HepG2 (cell line): ENCODE measurements at regions not wholly inside any gene's neighbourhood (a gene's known extent, or its start where the extent isn't known, plus 50 kb on each side); places are given as distances from the start of the nearest gene placed in this dataset.

Experiments
- FOXK1 ChIP-seq: sonication (generic); formaldehyde crosslinking; IDR thresholded peaks from 2 replicates; pipeline ENCODE4 v1.4.0; 2020; ENCODE audit warnings: low read depth, missing genetic modification reagents, borderline replicate concordance
- FOXO1 ChIP-seq: sonication (generic); formaldehyde crosslinking; IDR thresholded peaks from 2 replicates; pipeline ENCODE4 v1.4.0; 2020; ENCODE audit warnings: missing genetic modification reagents
- NFKB2 ChIP-seq: sonication (generic); formaldehyde crosslinking; IDR thresholded peaks from 2 replicates; pipeline ENCODE4 v1.4.0; 2020; ENCODE audit warnings: missing genetic modification reagents, borderline replicate concordance
- THAP11 ChIP-seq: IDR thresholded peaks from 2 replicates; pipeline ENCODE4 v1.6.1; 2016; ENCODE audit warnings: missing biosample characterization, missing genetic modification reagents
- TF ChIP-seq, protein P1 (sequence below), 2 experiments: IDR thresholded peaks; 2 replicates each; pipeline ENCODE4 v1.6.1; 2011 to 2012; ENCODE audit warnings: low read length in 2 of 2, borderline replicate concordance in 1 of 2, low read depth in 1 of 2, mild to moderate bottlenecking in 1 of 2, moderate library complexity in 1 of 2
- TF ChIP-seq, protein P2 (sequence below): sonication (generic); formaldehyde crosslinking; conservative IDR thresholded peaks from 2 replicates; pipeline ENCODE4 v1.4.0; 2020; ENCODE audit warnings: mild to moderate bottlenecking, missing genetic modification reagents, moderate library complexity
- TF ChIP-seq, protein P3 (sequence below): sonication (generic); formaldehyde crosslinking; IDR thresholded peaks from 2 replicates; pipeline ENCODE4 v1.5.1; 2020; ENCODE audit warnings: mild to moderate bottlenecking, missing genetic modification reagents, borderline replicate concordance
- TF ChIP-seq, protein P4 (sequence below): sonication (generic); formaldehyde crosslinking; IDR thresholded peaks from 2 replicates; pipeline ENCODE4 v1.4.0; 2020; ENCODE audit warnings: missing genetic modification reagents
- TF ChIP-seq, protein P5 (sequence below): IDR thresholded peaks from 2 replicates; pipeline ENCODE4 v1.6.1; 2012; ENCODE audit warnings: low read length, improper control_type of control experiment

DNA sequence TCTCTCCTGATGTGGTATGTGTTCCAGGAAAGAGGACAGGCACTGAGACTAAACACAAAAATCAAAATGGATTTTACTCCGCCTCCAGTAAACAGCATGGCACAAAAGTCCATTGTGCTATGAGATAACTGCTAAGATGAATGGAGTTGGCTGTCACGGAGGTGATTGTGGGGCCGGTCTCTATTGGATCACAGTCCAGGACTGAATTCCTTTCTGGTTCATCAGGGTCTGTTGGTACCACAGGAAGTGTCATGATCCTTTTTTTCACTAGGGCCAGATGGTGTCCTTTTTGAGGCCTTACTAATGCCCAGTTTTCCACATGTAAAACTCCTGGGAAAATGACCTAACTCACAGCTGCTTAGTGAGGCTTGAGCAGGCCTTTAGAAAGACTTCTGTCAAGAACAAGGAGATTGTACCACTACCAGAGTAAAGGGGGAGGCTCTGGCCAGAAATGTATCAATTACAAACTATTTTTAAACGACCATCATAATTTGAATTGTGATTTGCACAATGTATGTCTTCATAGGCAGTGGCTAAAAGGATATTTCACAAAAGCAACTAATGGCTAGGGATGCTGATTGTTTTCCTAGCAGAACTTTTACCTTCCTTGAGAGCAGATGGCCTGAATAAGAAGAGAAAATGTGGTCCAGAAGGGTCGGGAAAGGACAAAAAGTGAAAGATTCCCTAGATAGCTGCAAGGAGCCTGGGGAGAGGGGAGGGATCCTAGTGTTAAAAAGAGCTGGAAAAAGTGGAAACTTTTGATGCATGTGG, 192.2 kb upstream of the POU3F2 start (continued):
- TF ChIP-seq, protein P1, sequence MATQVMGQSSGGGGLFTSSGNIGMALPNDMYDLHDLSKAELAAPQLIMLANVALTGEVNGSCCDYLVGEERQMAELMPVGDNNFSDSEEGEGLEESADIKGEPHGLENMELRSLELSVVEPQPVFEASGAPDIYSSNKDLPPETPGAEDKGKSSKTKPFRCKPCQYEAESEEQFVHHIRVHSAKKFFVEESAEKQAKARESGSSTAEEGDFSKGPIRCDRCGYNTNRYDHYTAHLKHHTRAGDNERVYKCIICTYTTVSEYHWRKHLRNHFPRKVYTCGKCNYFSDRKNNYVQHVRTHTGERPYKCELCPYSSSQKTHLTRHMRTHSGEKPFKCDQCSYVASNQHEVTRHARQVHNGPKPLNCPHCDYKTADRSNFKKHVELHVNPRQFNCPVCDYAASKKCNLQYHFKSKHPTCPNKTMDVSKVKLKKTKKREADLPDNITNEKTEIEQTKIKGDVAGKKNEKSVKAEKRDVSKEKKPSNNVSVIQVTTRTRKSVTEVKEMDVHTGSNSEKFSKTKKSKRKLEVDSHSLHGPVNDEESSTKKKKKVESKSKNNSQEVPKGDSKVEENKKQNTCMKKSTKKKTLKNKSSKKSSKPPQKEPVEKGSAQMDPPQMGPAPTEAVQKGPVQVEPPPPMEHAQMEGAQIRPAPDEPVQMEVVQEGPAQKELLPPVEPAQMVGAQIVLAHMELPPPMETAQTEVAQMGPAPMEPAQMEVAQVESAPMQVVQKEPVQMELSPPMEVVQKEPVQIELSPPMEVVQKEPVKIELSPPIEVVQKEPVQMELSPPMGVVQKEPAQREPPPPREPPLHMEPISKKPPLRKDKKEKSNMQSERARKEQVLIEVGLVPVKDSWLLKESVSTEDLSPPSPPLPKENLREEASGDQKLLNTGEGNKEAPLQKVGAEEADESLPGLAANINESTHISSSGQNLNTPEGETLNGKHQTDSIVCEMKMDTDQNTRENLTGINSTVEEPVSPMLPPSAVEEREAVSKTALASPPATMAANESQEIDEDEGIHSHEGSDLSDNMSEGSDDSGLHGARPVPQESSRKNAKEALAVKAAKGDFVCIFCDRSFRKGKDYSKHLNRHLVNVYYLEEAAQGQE (IDR thresholded peaks at IDR 0.05; ENCODE audit: borderline replicate concordance in 1 of 2, low read depth in 1 of 2, low read length in 2 of 2): 0 out of 4 replicates have a peak, but pooled peaks of 1 of the 2 experiments have one; percentile 9
- TF ChIP-seq, protein P2, sequence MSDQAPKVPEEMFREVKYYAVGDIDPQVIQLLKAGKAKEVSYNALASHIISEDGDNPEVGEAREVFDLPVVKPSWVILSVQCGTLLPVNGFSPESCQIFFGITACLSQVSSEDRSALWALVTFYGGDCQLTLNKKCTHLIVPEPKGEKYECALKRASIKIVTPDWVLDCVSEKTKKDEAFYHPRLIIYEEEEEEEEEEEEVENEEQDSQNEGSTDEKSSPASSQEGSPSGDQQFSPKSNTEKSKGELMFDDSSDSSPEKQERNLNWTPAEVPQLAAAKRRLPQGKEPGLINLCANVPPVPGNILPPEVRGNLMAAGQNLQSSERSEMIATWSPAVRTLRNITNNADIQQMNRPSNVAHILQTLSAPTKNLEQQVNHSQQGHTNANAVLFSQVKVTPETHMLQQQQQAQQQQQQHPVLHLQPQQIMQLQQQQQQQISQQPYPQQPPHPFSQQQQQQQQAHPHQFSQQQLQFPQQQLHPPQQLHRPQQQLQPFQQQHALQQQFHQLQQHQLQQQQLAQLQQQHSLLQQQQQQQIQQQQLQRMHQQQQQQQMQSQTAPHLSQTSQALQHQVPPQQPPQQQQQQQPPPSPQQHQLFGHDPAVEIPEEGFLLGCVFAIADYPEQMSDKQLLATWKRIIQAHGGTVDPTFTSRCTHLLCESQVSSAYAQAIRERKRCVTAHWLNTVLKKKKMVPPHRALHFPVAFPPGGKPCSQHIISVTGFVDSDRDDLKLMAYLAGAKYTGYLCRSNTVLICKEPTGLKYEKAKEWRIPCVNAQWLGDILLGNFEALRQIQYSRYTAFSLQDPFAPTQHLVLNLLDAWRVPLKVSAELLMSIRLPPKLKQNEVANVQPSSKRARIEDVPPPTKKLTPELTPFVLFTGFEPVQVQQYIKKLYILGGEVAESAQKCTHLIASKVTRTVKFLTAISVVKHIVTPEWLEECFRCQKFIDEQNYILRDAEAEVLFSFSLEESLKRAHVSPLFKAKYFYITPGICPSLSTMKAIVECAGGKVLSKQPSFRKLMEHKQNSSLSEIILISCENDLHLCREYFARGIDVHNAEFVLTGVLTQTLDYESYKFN: peak; percentile 64
- TF ChIP-seq FOXO1 (peak; percentile 57; the same call in 1 of the 2 replicates), THAP11 (CRISPR knock-in tag) (no peak), FOXK1 (CRISPR knock-in tag) (0 out of 2 replicates have a peak, but pooled peaks have one; percentile 17), NFKB2 (no peak)
- TF ChIP-seq, protein P3, sequence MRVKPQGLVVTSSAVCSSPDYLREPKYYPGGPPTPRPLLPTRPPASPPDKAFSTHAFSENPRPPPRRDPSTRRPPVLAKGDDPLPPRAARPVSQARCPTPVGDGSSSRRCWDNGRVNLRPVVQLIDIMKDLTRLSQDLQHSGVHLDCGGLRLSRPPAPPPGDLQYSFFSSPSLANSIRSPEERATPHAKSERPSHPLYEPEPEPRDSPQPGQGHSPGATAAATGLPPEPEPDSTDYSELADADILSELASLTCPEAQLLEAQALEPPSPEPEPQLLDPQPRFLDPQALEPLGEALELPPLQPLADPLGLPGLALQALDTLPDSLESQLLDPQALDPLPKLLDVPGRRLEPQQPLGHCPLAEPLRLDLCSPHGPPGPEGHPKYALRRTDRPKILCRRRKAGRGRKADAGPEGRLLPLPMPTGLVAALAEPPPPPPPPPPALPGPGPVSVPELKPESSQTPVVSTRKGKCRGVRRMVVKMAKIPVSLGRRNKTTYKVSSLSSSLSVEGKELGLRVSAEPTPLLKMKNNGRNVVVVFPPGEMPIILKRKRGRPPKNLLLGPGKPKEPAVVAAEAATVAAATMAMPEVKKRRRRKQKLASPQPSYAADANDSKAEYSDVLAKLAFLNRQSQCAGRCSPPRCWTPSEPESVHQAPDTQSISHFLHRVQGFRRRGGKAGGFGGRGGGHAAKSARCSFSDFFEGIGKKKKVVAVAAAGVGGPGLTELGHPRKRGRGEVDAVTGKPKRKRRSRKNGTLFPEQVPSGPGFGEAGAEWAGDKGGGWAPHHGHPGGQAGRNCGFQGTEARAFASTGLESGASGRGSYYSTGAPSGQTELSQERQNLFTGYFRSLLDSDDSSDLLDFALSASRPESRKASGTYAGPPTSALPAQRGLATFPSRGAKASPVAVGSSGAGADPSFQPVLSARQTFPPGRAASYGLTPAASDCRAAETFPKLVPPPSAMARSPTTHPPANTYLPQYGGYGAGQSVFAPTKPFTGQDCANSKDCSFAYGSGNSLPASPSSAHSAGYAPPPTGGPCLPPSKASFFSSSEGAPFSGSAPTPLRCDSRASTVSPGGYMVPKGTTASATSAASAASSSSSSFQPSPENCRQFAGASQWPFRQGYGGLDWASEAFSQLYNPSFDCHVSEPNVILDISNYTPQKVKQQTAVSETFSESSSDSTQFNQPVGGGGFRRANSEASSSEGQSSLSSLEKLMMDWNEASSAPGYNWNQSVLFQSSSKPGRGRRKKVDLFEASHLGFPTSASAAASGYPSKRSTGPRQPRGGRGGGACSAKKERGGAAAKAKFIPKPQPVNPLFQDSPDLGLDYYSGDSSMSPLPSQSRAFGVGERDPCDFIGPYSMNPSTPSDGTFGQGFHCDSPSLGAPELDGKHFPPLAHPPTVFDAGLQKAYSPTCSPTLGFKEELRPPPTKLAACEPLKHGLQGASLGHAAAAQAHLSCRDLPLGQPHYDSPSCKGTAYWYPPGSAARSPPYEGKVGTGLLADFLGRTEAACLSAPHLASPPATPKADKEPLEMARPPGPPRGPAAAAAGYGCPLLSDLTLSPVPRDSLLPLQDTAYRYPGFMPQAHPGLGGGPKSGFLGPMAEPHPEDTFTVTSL (CRISPR knock-in tag): peak; percentile 72; the same call in 1 of the 2 replicates
- TF ChIP-seq, protein P4, sequence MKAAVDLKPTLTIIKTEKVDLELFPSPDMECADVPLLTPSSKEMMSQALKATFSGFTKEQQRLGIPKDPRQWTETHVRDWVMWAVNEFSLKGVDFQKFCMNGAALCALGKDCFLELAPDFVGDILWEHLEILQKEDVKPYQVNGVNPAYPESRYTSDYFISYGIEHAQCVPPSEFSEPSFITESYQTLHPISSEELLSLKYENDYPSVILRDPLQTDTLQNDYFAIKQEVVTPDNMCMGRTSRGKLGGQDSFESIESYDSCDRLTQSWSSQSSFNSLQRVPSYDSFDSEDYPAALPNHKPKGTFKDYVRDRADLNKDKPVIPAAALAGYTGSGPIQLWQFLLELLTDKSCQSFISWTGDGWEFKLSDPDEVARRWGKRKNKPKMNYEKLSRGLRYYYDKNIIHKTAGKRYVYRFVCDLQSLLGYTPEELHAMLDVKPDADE (CRISPR knock-in tag): no peak
- TF ChIP-seq, protein P5, sequence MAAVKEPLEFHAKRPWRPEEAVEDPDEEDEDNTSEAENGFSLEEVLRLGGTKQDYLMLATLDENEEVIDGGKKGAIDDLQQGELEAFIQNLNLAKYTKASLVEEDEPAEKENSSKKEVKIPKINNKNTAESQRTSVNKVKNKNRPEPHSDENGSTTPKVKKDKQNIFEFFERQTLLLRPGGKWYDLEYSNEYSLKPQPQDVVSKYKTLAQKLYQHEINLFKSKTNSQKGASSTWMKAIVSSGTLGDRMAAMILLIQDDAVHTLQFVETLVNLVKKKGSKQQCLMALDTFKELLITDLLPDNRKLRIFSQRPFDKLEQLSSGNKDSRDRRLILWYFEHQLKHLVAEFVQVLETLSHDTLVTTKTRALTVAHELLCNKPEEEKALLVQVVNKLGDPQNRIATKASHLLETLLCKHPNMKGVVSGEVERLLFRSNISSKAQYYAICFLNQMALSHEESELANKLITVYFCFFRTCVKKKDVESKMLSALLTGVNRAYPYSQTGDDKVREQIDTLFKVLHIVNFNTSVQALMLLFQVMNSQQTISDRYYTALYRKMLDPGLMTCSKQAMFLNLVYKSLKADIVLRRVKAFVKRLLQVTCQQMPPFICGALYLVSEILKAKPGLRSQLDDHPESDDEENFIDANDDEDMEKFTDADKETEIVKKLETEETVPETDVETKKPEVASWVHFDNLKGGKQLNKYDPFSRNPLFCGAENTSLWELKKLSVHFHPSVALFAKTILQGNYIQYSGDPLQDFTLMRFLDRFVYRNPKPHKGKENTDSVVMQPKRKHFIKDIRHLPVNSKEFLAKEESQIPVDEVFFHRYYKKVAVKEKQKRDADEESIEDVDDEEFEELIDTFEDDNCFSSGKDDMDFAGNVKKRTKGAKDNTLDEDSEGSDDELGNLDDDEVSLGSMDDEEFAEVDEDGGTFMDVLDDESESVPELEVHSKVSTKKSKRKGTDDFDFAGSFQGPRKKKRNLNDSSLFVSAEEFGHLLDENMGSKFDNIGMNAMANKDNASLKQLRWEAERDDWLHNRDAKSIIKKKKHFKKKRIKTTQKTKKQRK: no peak
